ENCODE measurements at regions not wholly inside any gene's neighbourhood (a gene's known extent, or its start where the extent isn't known, plus 50 kb on each side); places are given as distances from the start of the nearest gene placed in this dataset.

DNA sequence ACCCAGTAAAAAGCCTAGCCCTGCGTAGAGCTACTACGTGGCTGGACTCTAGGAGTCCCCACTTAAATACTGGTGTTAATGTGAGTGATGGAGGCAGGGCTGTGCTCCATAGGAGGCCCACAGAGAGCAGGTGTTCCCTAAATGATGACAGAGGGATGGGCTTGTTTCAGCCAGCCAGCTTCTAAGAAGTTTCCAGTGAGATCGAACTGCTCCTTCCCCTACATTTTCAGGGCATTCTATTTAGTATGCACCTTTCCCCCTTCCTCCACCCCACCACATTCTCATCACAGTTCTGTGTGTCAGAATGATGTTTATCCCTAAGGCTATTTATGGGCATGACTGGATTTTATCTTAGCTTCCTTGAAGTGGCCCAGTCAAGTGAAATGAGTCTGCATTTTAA, 213.0 kb downstream of the TRIB2 start:
- TF ChIP-seq EZH2phosphoT487 (IDR thresholded peaks at IDR 0.05; ENCODE audit: low read length) (no peak), CTCF (IDR thresholded peaks at IDR 0.05; ENCODE audit: low read length) (no peak), EZH2 (optimal IDR thresholded peaks at IDR 0.05; ENCODE audit: low read depth, low read length) (no peak)
